ENCODE measurements at regions not wholly inside any gene's neighbourhood (a gene's known extent, or its start where the extent isn't known, plus 50 kb on each side); places are given as distances from the start of the nearest gene placed in this dataset.

GRCh38 chr16:9408297-9408878, 316.9 kb downstream of the HAPSTR1 start:
- ATAC-seq (ENCODE audit: low FRiP score) = no peak
- no peak for DNase-seq (ENCODE audit: low spot score)
- TF ChIP-seq CTCF (IDR thresholded peaks at IDR 0.05) = no peak

- TF ChIP-seq CTCF (IDR thresholded peaks at IDR 0.05) = no peak
- DNase-seq (ENCODE audit: low spot score) (no peak), ATAC-seq (ENCODE audit: low FRiP score) (no peak)
These were observed 318.4 kb downstream of the HAPSTR1 start for GRCh38 chr16:9409560-9410493.

GRCh38 chr16:9411426-9411825, 320.0 kb downstream of the HAPSTR1 start:
- no peak for TF ChIP-seq CTCF (IDR thresholded peaks at IDR 0.05)
- DNase-seq (ENCODE audit: low spot score) = no peak
- ATAC-seq (ENCODE audit: low FRiP score) = no peak

GRCh38 chr16:9412031-9412914, 320.8 kb downstream of the HAPSTR1 start:
- ATAC-seq (ENCODE audit: low FRiP score) = no peak
- no peak for DNase-seq (ENCODE audit: low spot score)

GRCh38 chr16:9412915-9413264, 321.4 kb downstream of the HAPSTR1 start:
- ATAC-seq (ENCODE audit: low FRiP score) (no peak), DNase-seq (ENCODE audit: low spot score) (no peak)
- no peak for TF ChIP-seq CTCF (IDR thresholded peaks at IDR 0.05)

More at GRCh38 chr16:9412031-9412914, 320.8 kb downstream of the HAPSTR1 start:
- no peak for TF ChIP-seq CTCF (IDR thresholded peaks at IDR 0.05)

- no peak for TF ChIP-seq CTCF (IDR thresholded peaks at IDR 0.05)
- no peak for ATAC-seq (ENCODE audit: low FRiP score)
- no peak for DNase-seq (ENCODE audit: low spot score)
These were observed 324.1 kb downstream of the HAPSTR1 start for GRCh38 chr16:9415545-9415944.

Measured in omental fat pad (tissue), 3 donors.